Keratinocyte (primary cell): ENCODE measurements at regions not wholly inside any gene's neighbourhood (a gene's known extent, or its start where the extent isn't known, plus 50 kb on each side); places are given as distances from the start of the nearest gene placed in this dataset.

ENCODE experiments used
- DNase-seq: peaks from one replicate; pipeline ENCODE4 v3.0.0-alpha.2; 2011; ENCODE audit warnings: low read depth, missing footprints, low spot score
- FAIRE-seq: peaks from 2 replicates; lab custom pipeline; 2011; peaks lifted over from hg19 to GRCh38; lab: Jason Lieb, UNC
- H2AFZ ChIP-seq: 2 replicates; pipeline ENCODE4 v1.6.0; 2012; ENCODE audit warnings: low read length, control low read depth, inconsistent platforms; ENCODE audit not compliant: control insufficient read depth
- H3K27ac ChIP-seq: 2 replicates; pipeline ENCODE4 v1.5.1; 2011; ENCODE audit warnings: low read length; ENCODE audit not compliant: control insufficient read depth, insufficient read depth
- H3K27me3 ChIP-seq: 3 replicates; pipeline ENCODE4 v1.6.0; 2011; ENCODE audit warnings: low read length; ENCODE audit not compliant: control insufficient read depth, insufficient read depth; ENCODE audit errors: extremely low read depth
- H3K36me3 ChIP-seq, 2 experiments: 2 replicates in 1 of 2; 3 replicates in 1 of 2; pipeline ENCODE4 v1.5.1; 2011; ENCODE audit warnings: low read length in 2 of 2, mild to moderate bottlenecking in 1 of 2; ENCODE audit not compliant: control insufficient read depth in 2 of 2, insufficient read depth in 2 of 2; ENCODE audit errors: extremely low read depth in 1 of 2
- H3K4me1 ChIP-seq: 3 replicates; pipeline ENCODE4 v1.5.1; 2011; ENCODE audit warnings: low read length; ENCODE audit not compliant: control insufficient read depth, insufficient read depth; ENCODE audit errors: extremely low read depth
- H3K4me2 ChIP-seq: 3 replicates; pipeline ENCODE4 v1.6.0; 2011; ENCODE audit warnings: low read depth, low read length; ENCODE audit not compliant: control insufficient read depth, insufficient read depth; ENCODE audit errors: extremely low read depth
- H3K4me3 ChIP-seq, 3 experiments: fragments of 200-600 bp in 1 of 3; sonication (generic) in 1 of 3; 2 replicates in 2 of 3; 3 replicates in 1 of 3; pipeline ENCODE4 v1.5.1; 2011 to 2016; ENCODE audit warnings: low read length in 3 of 3, mild to moderate bottlenecking in 3 of 3, control low read depth in 2 of 3, inconsistent platforms in 1 of 3, low read depth in 1 of 3, mixed read lengths in 1 of 3, mixed run types in 1 of 3, moderate library complexity in 1 of 3; ENCODE audit not compliant: control insufficient read depth in 2 of 3, insufficient read depth in 2 of 3; ENCODE audit errors: extremely low read depth in 1 of 3
- H3K79me2 ChIP-seq: 2 replicates; pipeline ENCODE4 v1.6.0; 2012; ENCODE audit warnings: low read length; ENCODE audit not compliant: control insufficient read depth, insufficient read depth
- H3K9ac ChIP-seq: 3 replicates; pipeline ENCODE4 v1.6.0; 2011; ENCODE audit warnings: low read length; ENCODE audit not compliant: control insufficient read depth, insufficient read depth; ENCODE audit errors: extremely low read depth
- H3K9me1 ChIP-seq: 3 replicates; pipeline ENCODE4 v1.6.0; 2011; ENCODE audit warnings: low read length; ENCODE audit not compliant: control insufficient read depth, insufficient read depth; ENCODE audit errors: extremely low read depth
- H3K9me3 ChIP-seq: 2 replicates; pipeline ENCODE4 v1.5.1; 2012; ENCODE audit warnings: low read depth, low read length; ENCODE audit not compliant: control insufficient read depth
- H4K20me1 ChIP-seq: 3 replicates; pipeline ENCODE4 v1.6.0; 2011; ENCODE audit warnings: low read length; ENCODE audit not compliant: control insufficient read depth, insufficient read depth; ENCODE audit errors: extremely low read depth
- EZH2 ChIP-seq: IDR thresholded peaks from one replicate; pipeline ENCODE4 v1.6.1; 2012; ENCODE audit warnings: inconsistent platforms, mild to moderate bottlenecking, low read length, moderate library complexity
- dilution Hi-C: fragments of 300-500 bp; cut with MboI; formaldehyde crosslinking; loops from one replicate; pipeline ENCODE4 v1.7.0; 2020; ENCODE audit warnings: low sequenced_read_pairs; ENCODE audit not compliant: extremely low pct_ligation_motif_present
- TF ChIP-seq, protein P1 (sequence below), 3 experiments: IDR thresholded peaks in 1 of 3; conservative IDR thresholded peaks in 1 of 3; optimal IDR thresholded peaks in 1 of 3; 2 replicates in 2 of 3; 3 replicates in 1 of 3; pipeline versions ENCODE3 to v1.5.1; 2011; ENCODE audit warnings: low read length in 3 of 3, mild to moderate bottlenecking in 3 of 3, moderate library complexity in 2 of 3, control low read depth in 1 of 3, inconsistent platforms in 1 of 3; ENCODE audit not compliant: insufficient read depth in 2 of 3; ENCODE audit errors: extremely low read depth in 1 of 3

DNA sequence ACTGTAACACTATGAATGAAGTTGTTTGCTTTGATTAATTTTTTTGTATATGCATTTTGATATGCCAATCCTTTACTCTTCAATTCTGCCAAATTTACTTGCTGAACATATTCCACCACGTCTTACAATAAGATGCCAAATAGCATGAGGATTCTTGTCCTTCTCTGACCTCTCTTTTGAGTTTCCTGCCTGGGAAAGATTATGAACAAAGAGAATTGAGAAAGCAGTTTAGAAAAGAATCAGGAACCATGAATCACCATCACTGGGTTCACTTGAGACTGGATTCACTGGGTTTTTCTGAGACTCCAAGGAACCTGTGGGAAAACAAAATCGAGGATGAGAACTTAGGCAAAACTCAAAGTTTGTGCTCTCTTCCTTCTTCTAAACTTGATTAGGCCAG lies 256.5 kb downstream of the CETN3 start:
- FAIRE-seq (no peak), DNase-seq (no peak)
- H3K4me3 ChIP-seq, result no peak overlapping the region
- H3K79me2 ChIP-seq, result no peaks in the 10 kb centered on the region
- no peaks in the 10 kb centered on the region for H3K4me1 ChIP-seq
- H3K27ac ChIP-seq, result no peak overlapping the region
- no peaks in the 10 kb centered on the region for H3K27me3 ChIP-seq
- no peaks in the 10 kb centered on the region for H3K9me3 ChIP-seq
- TF ChIP-seq, protein P1, sequence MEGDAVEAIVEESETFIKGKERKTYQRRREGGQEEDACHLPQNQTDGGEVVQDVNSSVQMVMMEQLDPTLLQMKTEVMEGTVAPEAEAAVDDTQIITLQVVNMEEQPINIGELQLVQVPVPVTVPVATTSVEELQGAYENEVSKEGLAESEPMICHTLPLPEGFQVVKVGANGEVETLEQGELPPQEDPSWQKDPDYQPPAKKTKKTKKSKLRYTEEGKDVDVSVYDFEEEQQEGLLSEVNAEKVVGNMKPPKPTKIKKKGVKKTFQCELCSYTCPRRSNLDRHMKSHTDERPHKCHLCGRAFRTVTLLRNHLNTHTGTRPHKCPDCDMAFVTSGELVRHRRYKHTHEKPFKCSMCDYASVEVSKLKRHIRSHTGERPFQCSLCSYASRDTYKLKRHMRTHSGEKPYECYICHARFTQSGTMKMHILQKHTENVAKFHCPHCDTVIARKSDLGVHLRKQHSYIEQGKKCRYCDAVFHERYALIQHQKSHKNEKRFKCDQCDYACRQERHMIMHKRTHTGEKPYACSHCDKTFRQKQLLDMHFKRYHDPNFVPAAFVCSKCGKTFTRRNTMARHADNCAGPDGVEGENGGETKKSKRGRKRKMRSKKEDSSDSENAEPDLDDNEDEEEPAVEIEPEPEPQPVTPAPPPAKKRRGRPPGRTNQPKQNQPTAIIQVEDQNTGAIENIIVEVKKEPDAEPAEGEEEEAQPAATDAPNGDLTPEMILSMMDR (optimal IDR thresholded peaks at IDR 0.05 in 1 of 3, IDR thresholded peaks at IDR 0.05 in 1 of 3, conservative IDR thresholded peaks at IDR 0.05 in 1 of 3; ENCODE audit: extremely low read depth in 1 of 3, insufficient read depth in 2 of 3, low read length in 3 of 3), result no peak
- no peak for TF ChIP-seq EZH2
- no peak overlapping the region for H3K9ac ChIP-seq
- H3K36me3 ChIP-seq, result no peaks in the 10 kb centered on the region
- no peak overlapping the region for H2AFZ ChIP-seq
- H3K9me1 ChIP-seq, result no peaks in the 10 kb centered on the region
- H3K4me2 ChIP-seq, result no peak overlapping the region
- no peaks in the 10 kb centered on the region for H4K20me1 ChIP-seq
- dilution Hi-C loops, result no loop called here

DNA sequence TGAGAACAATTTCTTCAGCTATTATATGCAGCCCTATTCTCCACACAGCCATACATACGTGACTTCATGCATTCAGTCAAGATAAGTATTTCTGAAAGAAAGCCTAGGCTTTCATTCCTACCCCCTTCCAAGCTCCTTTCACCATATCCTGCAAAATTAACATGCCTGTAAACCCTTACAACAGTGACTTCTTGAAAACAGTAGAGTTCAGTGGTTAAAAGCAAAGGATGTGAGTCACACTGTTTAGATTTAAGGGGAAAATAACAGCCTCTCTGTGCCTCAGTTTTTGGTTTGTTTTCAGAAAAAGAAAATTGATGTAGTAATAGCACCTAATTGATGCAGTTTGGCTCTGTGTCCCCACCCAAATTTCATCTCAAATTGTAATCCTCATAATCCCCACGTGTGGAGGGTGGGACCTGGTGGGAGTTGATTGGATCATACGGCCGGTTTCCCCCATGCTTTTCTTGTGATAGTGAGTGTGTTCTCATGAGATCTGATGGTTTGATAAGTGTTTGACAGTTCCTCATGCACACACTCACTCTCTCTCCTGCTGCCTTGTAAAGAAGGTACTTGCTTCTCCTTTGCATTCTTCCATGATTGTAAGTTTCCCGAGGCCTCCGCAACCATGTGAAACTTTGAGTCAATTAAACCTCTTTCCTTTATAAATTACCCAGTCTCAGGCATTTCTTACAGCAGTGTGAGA lies 264.8 kb downstream of the CETN3 start:
- Histone ChIP-seq H3K9me3 (no peaks in the 10 kb centered on the region), H3K9ac (no peak overlapping the region), H3K36me3 (no peaks in the 10 kb centered on the region), H3K27ac (no peak overlapping the region), H3K79me2 (no peaks in the 10 kb centered on the region), H3K4me2 (no peak overlapping the region), H3K27me3 (no peaks in the 10 kb centered on the region), H3K4me1 (peaks cover 2% of the 10 kb centered on the region), H4K20me1 (no peaks in the 10 kb centered on the region), H2AFZ (no peak overlapping the region), H3K9me1 (no peaks in the 10 kb centered on the region), H3K4me3 (no peak overlapping the region)
- FAIRE-seq (no peak), DNase-seq (no peak)
- no peak for TF ChIP-seq EZH2
- TF ChIP-seq, protein P1 (optimal IDR thresholded peaks at IDR 0.05 in 1 of 3, IDR thresholded peaks at IDR 0.05 in 1 of 3, conservative IDR thresholded peaks at IDR 0.05 in 1 of 3; ENCODE audit: extremely low read depth in 1 of 3, insufficient read depth in 2 of 3, low read length in 3 of 3), result no peak
- dilution Hi-C loops, result no loop called here
